ENCODE measurements at regions not wholly inside any gene's neighbourhood (a gene's known extent, or its start where the extent isn't known, plus 50 kb on each side); places are given as distances from the start of the nearest gene placed in this dataset.
A peak's percentile ranks its signal among the peaks of the same experiment; 100 is the strongest.

- no peak for TF ChIP-seq POLR2A (IDR thresholded peaks at IDR 0.05)
- 75 to 78% methylated on average over 4 of the region's 4 CpGs for WGBS, 2 donors
- H3K27me3 ChIP-seq: no peaks in the 10 kb centered on the region
- H3K4me1 ChIP-seq: peaks cover 30% of the 10 kb centered on the region
- no peak for DNase-seq
- no peak overlapping the region for H3K4me3 ChIP-seq
- H3K27ac ChIP-seq: no peak overlapping the region
- intact Hi-C loops (cut with DNase I; ENCODE audit: low total_unique reads): no loop called here
- no peaks in the 10 kb centered on the region for H3K9me3 ChIP-seq
- no peaks in the 10 kb centered on the region for H3K36me3 ChIP-seq (ENCODE audit: low read depth, missing control alignments)
Observed at GRCh38 chr3:72240531-72240930, 455.6 kb upstream of the PROK2 start.

- peak; percentile 70 for DNase-seq
- peak overlapping the region; percentile 25 to 50 for H3K27ac ChIP-seq
- no peaks in the 10 kb centered on the region for H3K36me3 ChIP-seq (ENCODE audit: low read depth, missing control alignments)
- peaks cover 30% of the 10 kb centered on the region for H3K4me1 ChIP-seq
- no peak overlapping the region for H3K4me3 ChIP-seq
- intact Hi-C loops (cut with DNase I; ENCODE audit: low total_unique reads): no loop called here
- TF ChIP-seq POLR2A (IDR thresholded peaks at IDR 0.05) (no peak), CTCF (IDR thresholded peaks at IDR 0.05) (no peak)
- H3K9me3 ChIP-seq: no peaks in the 10 kb centered on the region
- H3K27me3 ChIP-seq: no peaks in the 10 kb centered on the region
- WGBS, 2 donors: 49 to 53% methylated on average over 2 to 3 of the region's 3 CpGs
Observed at GRCh38 chr3:72238801-72239200, 453.9 kb upstream of the PROK2 start.

GRCh38 chr3:72238010-72238691 is 453.2 kb upstream of the PROK2 start:
- Histone ChIP-seq H3K9me3 (no peaks in the 10 kb centered on the region), H3K4me3 (no peak overlapping the region), H3K27ac (peak overlapping the region; percentile 25 to 50), H3K36me3 (ENCODE audit: low read depth, missing control alignments) (no peaks in the 10 kb centered on the region), H3K4me1 (peaks cover 33% of the 10 kb centered on the region), H3K27me3 (no peaks in the 10 kb centered on the region)
- intact Hi-C loops (cut with DNase I; ENCODE audit: low total_unique reads): no loop called here
- peak; percentile 77 for DNase-seq
- WGBS, 2 donors: 43 to 51% methylated on average over 5 to 7 of the region's 7 CpGs
- TF ChIP-seq POLR2A (IDR thresholded peaks at IDR 0.05) (no peak), CTCF (IDR thresholded peaks at IDR 0.05) (no peak)

GRCh38 chr3:72237679-72238009 is 452.7 kb upstream of the PROK2 start:
- peak overlapping the region; percentile 25 to 50 for H3K27ac ChIP-seq
- no peaks in the 10 kb centered on the region for H3K36me3 ChIP-seq (ENCODE audit: low read depth, missing control alignments)
- TF ChIP-seq CTCF (IDR thresholded peaks at IDR 0.05) (no peak), POLR2A (IDR thresholded peaks at IDR 0.05) (no peak)
- WGBS, 2 donors: 73 to 80% methylated on average over 2 of the region's 2 CpGs
- H3K9me3 ChIP-seq: no peaks in the 10 kb centered on the region
- intact Hi-C loops (cut with DNase I; ENCODE audit: low total_unique reads): no loop called here
- no peak for DNase-seq
- no peaks in the 10 kb centered on the region for H3K27me3 ChIP-seq
- H3K4me1 ChIP-seq: peaks cover 36% of the 10 kb centered on the region
- no peak overlapping the region for H3K4me3 ChIP-seq

GRCh38 chr3:72234391-72234790 is 449.4 kb upstream of the PROK2 start:
- TF ChIP-seq CTCF (IDR thresholded peaks at IDR 0.05) (no peak), POLR2A (IDR thresholded peaks at IDR 0.05) (no peak)
- Histone ChIP-seq H3K36me3 (ENCODE audit: low read depth, missing control alignments) (no peaks in the 10 kb centered on the region), H3K4me3 (no peak overlapping the region), H3K27me3 (no peaks in the 10 kb centered on the region), H3K27ac (peak overlapping the region in 1 of 2 donors; percentile 64), H3K4me1 (peaks cover 56% of the 10 kb centered on the region), H3K9me3 (no peaks in the 10 kb centered on the region)
- 37 to 68% methylated on average over 4 of the region's 4 CpGs for WGBS, 2 donors
- DNase-seq: peak; percentile 53
- intact Hi-C loops (cut with DNase I; ENCODE audit: low total_unique reads): no loop called here

Measured in testis (tissue), 2 donors.